IPS-NIHi7 (cell line): ENCODE measurements at regions not wholly inside any gene's neighbourhood (a gene's known extent, or its start where the extent isn't known, plus 50 kb on each side); places are given as distances from the start of the nearest gene placed in this dataset.
"Not testable (repeated sequence)": the region's sequence is repeated elsewhere in the genome, so short reads cannot be mapped to it uniquely, and the experiment has no call there.

Source experiments
- DNase-seq: peaks from one replicate; pipeline ENCODE4 v3.0.0; 2012; ENCODE audit warnings: mixed read lengths; ENCODE audit errors: extremely low spot score

DNA sequence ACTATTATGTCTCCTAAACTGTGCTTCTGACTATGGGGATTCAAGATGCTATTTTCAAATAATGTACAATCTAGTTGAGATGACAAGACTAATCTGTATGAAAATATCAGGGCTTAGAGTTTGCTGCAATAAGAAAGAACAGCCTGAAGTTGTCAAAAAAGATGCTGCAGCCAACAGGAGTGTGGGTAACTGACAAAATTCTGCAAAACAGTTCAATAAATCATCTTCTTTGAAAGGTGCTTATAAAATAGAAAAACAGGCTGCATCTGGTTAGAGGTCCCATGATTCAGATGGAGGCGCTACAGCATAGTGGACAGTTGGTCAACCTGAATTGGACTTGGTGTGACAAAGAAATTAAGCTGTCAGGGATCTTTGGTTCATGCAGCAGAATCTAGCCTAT is 511.0 kb downstream of the XPNPEP1 start:
- no peak for DNase-seq

DNA sequence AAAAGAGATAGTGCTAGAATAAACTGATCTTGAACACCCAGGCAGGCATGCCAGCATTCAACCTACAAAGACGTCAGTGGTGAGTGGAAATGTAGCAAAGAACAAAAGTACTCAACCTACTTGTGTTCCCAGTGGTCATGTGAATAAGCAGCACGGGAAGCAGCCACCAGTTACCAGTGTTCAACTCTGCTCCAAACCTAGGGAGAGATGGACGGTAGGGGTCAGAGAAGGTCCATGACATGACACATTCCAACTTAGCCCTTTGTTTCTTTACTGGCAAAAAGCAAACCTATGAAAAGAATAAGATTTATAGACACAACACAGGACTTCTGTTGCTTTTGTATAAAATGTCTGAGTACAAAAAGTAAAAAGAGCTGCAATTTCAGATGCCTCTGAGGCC is 511.4 kb downstream of the XPNPEP1 start:
- DNase-seq = no peak

DNA sequence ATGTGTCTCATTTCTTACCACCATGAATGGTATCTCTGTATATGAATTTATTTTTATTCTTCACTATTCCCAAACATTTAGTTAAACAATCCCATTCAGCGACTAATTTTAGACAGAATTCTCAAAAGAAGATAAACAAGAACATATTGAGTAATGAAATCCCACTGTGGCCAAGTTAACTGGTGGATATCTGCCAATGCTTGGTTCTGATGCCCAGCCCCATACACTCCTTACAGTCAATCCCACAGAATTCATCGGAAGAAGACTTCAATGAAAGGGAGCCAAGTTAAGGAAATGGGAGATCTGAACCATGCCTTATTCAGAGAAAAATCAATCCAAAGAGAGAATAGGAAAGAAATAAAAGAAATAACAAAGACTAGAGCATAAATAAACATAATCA is 518.0 kb downstream of the XPNPEP1 start:
- no peak for DNase-seq

DNA sequence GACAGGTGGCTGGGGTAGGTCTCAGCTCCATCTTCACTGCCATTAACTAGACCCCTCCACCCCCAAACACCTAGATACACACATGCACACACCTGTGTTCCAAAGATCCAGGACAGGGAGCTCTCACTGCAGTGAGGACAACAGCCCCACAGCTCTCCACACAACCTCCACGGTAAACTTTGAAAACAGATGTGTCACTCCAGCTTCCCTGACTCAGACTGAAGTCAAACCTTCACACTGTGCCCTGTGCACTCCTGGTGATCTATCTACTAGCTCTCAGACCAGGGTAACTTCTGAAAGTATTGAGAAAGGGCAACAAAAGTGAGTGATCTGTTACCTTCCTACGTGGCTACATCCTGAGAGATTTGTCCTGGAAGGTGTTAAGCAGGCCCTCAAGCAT is 519.8 kb downstream of the XPNPEP1 start:
- DNase-seq = no peak

DNA sequence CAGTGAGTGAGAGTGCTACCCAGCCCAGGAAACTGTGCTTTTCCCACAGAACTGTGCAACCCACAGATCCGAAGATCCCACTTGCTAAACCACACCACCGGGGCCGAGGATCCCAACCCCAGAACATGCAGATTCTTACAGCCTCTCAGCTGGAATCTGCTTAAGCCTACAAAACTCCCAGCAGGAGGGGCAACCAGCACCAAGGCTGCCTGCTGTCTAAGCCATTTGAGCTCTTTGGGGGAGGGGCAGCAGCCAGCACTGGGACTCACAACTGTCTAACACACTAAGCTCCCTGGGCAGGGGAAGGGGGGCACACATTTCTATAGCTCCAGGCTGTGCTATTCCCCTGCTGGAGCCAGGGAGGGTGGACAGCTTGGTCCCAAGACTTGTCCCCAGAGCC is 529.9 kb downstream of the XPNPEP1 start:
- no peak for DNase-seq

DNA sequence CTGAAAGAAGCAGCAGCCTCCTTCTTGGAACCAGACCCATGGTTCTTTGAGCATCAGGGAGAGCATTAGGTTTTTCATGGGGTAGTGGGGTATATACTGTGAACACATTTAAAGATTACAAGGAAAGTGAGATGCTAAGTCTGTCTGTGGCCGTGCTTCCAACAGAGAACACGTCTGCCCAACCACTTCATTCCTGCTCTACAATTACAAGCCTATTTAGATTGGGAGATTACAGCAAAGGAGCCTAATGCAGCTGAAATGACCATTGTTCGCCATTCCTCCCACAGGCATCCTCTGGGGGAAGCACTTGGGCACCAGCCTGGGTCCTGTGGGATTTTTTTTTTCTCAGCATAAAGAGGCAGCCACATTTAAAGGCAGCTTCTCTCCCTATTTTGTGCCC is 536.4 kb downstream of the XPNPEP1 start:
- no peak for DNase-seq

DNA sequence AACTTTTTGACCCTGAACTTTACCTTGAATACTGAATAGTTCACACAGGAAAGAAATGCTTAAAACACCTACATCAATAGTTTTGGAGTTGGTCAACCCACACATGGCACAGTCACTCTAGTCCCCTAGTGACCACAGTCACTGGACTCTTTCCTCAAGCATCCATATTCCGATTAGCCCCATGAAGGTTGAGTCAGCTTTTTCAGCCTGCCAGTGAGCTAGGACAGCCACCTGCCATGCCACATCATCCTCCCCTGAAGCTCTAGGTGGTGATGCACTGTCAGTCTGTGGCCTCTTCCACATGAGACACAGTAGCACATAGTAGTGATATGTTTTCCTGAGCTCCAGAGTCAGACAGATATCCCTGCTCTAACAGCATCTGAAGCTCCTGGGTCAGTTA is 537.2 kb downstream of the XPNPEP1 start:
- no peak for DNase-seq

DNA sequence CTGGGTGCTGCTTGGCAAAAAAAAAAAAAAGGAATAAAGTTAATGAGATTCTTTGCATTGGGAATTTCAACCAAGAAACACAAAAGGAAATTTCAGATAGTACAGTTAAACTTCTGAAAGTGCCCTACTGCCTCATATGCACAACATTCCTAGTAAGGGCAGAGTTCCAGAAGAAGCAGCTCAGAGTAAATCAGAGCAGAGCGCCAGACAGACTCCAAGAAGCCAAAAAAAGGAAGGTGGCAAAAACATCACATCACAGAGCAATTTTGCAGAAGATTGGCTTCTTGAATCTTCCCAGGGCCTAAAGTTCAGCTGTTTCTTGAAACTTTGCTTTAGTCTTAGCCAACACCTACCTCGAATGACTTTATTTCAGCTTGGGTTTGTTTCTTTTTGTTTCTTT is 544.1 kb downstream of the XPNPEP1 start:
- no peak for DNase-seq

DNA sequence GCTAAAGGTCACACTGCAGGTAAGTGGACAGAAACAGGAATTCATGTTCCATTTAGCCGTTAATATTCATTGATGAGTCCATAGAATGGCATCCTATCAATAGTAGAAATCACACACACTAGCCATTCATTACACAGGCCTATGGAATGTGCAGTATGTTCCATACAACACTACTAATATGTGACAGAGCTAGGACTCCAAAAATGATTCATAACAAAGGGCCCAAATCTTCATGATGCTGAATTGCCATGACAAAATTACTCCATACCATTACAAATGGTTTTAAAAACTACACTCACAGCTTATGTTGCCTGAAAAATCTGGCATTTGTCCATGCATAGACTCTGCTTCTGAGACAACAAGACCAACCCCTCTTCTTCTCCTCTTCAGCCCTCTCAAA is 549.1 kb downstream of the XPNPEP1 start:
- no peak for DNase-seq

DNA sequence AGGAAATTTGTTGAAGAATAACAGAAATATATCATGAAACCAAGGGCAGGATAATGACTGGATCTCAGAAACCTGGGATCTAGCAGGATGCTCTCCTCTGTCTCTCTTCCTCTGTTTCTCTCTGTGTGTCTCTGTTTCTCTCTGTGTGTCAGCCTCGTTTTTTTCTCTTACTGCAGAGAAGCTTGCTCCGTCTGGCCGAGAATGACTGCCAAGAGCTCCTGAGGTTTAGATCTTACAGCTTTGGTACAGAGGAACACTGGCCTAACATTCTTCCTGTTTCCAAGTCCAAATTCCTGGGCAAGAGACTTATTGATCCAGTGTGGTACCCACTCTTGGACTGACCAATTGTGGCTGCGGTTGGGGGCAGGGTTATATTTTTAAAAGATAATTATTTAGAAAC is 564.0 kb downstream of the XPNPEP1 start:
- DNase-seq = no peak

DNA sequence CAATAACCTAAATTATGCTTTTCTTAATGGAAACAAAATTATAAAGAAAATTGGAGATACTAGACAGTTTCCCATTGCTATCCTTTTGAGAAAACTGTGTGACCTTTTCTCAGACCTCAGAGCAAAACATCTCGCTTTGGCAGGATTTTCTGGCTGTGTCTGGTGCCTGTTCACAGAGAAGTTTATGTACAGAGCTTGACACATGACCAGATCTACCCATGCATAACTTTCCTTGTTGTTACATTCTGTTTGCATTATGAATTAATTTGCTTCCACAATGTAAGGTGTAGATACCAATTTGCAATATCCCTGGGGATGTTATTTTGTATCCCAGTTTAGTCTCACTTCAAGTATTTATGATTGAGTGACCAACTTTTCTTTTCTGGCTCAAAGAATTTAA is 565.0 kb downstream of the XPNPEP1 start:
- no peak for DNase-seq

DNA sequence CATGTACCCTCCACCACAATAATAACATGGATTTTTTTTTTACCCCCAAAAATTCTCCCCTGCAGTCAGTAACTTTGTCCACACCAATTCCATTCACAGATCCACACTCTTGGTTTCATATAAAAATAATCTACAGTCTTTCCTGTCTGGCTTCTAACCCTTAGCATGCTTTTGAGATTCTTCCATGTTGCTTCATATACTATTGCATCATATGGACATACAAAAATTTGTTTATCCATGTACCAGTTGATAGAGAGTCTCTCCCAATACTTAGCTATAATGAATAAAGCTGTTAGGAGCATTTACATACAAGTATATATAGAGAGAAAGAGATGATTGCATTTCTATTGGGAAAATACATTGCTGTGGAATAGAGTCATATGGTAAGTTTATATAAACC is 575.0 kb downstream of the XPNPEP1 start:
- DNase-seq = no peak

DNA sequence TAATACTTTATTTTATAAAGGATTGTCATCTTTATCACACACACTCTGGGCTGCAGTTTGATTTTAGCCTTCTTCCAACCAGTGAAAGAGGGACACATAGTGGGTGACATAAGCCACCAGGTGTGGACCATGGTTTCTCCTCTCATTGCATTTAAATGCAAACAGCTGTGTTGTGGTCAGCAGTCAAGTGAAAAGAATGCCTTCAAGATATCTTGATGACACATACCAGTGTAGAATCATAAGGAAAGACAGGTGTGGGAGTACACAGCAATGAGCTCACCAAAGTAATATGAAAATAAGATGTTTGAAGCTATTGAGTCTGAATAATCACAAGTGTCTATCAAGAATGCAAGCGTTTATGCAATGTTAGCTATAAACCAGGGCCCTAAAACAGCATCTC is 580.0 kb downstream of the XPNPEP1 start:
- no peak for DNase-seq

DNA sequence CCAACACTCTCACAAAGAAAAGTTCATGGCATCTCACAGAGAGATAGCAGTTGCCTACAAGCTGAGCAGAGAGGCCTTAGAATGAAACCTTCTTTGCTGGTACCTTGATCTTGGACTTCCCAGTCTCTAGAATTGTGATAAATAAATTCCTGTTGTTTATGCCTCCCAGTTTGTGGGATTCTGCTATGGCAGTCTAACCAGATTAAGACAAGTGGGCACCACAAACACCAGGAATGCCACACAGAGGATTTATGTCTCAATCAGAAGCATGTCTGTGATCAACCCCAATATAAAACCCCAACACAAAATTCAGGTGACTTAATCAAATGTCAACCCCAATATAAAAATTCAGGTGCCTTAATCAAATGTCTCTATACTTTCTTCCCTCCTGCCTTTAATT is 581.3 kb downstream of the XPNPEP1 start:
- no peak for DNase-seq

DNA sequence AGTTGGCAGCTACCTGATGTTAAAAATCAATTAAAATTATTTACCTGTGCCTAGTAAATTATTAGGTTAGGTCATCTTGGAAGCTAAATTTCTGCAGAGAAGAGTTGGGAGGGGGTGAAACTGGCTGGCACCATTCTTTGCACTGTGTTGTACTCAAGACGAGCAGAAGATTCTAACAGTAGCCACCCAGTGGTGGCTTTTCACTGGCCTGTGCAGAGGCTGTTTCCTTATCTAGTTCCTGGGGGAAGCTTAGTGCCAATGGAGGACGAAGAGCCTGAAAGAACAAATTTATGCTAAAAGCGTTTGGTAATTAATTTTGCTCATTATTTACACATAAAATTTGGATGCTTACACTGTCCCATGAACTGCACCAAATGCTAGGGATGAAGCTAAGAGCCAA is 595.3 kb downstream of the XPNPEP1 start:
- DNase-seq = no peak

DNA sequence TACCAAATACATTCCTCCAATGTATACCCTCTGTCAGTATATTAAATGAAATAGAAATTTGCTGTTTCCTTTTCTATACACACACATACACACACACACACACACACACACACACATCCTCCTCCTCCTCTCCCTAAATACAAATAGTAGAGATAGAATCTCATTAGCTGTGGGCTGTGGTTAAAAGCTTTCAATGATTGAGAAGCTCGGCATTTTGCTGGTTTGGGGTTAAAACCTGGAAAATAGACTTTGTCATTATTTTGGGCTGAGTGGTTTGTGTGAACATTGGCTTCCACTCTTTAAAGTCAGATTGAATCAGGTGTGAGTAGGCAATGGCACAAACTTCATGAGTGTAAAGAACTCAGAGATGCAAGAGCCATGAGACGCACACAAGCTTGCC is 596.0 kb downstream of the XPNPEP1 start:
- DNase-seq = no peak

DNA sequence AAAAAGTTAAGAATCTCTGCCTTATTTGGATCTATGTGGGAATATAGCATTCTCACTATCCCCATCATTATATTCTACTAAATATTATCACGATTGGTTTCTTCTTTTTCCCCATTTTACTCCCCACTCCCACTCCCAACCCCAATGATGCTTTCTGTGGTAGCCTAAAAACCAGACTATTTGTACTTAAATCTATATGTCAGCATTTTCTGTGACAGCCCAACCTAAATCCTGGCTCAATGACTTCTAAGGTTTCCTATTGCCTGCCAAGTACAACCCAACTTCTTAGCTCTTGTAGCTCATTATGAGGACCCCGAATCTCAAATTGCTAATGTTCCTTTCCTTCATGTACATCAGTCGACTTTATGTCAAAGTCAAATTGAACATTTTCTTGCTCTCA is 598.6 kb downstream of the XPNPEP1 start:
- no peak for DNase-seq

DNA sequence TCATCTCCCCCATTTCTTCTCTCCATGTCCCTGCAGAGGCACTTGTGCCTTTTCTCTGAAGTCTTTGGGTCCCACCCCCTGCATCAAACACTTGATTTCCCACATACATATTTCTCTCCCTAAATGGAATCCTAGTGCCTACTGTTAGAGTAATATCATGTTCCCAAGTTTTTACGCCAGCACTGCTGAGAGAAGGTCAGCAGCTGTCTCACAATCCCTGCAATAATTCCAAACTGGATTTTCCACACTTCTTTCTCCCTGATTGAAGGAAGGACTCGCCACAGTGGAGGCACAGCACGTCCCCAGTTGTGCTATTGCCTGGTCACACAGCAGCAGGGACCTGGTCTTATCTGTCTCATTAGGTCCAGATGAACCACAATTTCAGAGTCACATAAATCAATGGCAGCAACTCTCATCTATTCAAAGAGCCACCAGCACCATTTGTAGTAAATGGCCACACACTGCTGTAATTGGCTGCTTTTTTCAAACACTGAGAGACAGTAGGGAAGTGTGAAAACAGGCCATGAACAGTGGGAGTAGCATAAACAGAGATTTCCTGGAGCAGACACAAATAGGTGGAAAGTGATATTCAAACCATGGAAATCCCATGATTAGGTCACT is 605.5 kb downstream of the XPNPEP1 start:
- DNase-seq = no peak

DNA sequence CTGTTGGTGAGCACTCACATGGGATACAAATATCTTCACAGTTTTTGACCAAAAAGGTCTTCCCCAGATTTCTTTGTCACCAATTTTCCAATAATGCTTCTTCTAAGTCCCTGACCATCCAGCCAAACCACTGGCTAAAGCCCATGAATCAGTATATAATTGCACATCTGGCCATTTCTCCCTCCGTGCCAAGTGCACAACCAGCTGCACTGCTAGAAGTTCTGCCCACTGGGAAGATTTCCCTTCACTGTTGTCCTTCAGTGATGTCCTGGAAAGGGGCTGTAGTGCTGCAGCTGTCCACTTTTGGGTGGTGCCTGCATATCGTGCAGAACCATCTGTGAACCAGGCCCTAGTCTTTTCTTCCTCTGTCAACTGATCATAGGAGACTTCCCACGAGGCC is 609.3 kb downstream of the XPNPEP1 start:
- DNase-seq = not testable (repeated sequence)

DNA sequence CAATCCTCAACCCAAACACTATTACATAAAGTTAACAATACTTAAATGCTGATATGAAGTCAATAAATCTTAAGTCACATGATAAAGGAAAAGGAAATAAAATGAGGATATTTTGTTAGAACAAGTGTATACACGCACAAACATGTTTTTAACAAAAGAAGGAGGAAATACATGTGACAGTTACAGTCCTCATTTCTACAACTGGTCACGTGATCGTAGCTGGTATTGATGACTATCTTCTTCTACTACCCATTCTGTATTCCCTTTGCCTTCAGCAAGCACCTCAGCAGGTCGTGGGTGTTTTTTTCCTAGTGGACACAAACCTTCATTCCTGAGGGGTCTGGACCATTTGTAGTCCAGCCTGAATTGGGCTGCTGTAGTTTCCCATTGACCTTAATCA is 610.8 kb downstream of the XPNPEP1 start:
- DNase-seq = not testable (repeated sequence)

DNA sequence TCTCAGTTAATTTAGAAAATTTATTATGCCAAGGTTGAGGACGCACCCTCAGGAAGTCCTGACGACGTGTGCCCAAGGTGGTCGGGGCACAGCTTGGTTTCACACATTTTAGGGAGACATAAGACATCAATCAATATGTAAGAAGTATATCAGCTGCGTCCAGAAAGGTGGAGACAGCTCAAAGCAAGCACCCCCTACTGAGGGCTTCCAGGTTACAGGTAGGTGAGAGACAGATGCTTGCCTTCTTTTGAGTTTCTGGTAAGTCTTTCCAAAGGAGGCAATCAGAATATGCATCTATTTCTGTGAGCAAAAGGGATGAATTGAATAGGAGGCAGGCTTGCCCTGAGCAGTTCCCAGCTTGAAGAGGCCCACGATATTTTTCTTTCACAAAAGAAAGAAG is 614.3 kb downstream of the XPNPEP1 start:
- DNase-seq = no peak

DNA sequence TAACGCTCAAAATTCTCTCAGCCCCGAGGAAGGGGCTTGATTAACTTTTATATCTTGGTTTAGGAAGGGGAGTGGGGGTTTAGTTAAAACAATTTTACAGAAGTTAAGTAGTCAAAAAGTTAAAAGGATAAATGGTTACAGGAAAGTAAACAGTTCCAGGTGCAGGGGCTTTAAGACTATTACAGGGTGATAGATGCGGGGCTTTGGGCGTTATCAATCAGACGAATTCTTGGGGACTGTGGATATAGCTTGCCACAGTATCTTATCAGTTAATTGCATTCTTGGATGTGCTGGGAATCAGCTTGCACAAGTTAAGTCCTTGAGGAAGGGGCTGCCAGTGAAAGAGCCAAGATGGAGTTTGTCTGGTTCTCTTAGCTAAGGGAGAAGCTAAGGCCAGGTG is 616.2 kb downstream of the XPNPEP1 start:
- not testable (repeated sequence) for DNase-seq

DNA sequence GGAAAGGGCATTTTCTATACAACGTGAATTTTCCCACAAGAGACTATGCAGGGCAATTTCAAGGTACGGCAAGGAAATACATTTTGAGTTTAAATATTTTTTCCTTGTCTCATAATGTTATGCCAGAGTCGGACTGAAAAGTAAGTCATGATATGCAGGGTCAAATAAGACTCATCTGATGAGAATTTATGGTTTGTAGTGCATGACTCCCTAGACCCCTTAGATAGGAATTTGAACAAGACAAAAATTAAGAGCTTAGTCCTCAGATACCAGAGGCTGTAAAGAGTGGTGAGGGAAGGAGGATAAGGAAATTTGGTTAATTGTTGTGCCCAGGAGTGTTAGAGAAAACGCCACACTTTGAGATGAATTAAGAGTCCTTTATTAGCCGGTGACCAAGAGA is 616.6 kb downstream of the XPNPEP1 start:
- DNase-seq = no peak

DNA sequence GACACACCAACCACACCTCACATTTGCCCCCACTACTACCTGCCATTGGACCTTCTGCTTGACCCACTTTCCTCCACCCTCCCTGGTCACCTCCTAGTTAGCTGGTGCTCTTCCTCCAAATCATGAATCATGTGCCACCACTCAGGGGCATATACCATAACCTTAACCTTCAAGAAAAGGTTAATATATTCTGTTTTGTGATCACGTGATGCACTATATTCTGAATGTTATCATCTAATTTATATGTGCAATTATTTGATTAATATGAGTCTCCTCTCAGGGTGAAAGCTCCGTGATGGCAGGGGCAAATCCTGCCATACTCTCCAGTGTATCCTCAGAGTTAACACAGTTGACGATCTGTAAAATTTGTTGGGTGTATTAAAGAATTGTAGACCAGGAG is 635.5 kb downstream of the XPNPEP1 start:
- DNase-seq = no peak

DNA sequence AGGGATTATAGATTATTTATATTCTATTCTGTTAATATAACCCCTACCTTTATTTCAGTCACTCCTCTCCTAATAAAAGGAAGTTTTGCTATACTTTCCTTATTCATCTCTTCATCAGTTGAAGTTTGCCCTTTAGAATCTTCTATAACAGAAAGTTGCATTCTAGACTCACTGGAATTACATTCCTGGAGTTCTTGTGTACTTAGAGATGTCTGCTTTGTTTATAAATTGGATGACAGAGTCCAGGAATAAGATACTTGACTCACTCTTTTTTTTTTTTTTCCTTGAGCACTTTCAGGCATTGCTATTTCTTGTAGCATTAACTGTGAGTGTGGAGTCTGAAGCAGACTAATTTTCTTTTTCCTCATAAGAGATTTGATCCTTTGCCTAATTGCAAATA is 640.8 kb downstream of the XPNPEP1 start:
- DNase-seq = no peak
